DMS 273 treated with DMSO at 0.1 percent for 48 hours (cell line): ENCODE measurements at regions not wholly inside any gene's neighbourhood (a gene's known extent, or its start where the extent isn't known, plus 50 kb on each side); places are given as distances from the start of the nearest gene placed in this dataset.
A peak's percentile ranks its signal among the peaks of the same experiment; 100 is the strongest.

Experiments used
- DNase-seq: peaks from one replicate; lab custom pipeline; 2025; lab: John Stamatoyannopoulos, UW

GRCh38 chr18:41753826-41754225 lies 201.2 kb upstream of the PIK3C3 start:
- no peak for DNase-seq

GRCh38 chr18:41752826-41753225 lies 202.2 kb upstream of the PIK3C3 start:
- DNase-seq = no peak

DNA sequence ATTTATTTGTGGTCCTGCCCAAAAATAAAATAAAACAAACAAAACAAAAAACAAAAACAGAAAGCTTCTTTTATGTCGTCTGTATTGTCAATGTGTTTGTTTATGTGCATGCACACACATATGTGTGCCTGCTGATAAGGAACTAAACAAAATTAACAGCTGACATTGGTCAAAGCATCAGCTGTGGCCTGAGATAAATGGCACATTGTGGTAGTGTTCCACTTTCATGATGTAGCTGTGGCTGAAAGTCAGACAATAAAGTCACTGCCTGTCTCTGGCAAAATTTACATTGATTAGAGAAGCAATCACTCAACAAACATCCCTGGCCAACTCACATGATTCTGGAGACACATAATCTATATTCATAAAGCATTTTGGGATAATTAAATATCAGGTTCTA lies 203.4 kb upstream of the PIK3C3 start:
- DNase-seq = no peak

DNA sequence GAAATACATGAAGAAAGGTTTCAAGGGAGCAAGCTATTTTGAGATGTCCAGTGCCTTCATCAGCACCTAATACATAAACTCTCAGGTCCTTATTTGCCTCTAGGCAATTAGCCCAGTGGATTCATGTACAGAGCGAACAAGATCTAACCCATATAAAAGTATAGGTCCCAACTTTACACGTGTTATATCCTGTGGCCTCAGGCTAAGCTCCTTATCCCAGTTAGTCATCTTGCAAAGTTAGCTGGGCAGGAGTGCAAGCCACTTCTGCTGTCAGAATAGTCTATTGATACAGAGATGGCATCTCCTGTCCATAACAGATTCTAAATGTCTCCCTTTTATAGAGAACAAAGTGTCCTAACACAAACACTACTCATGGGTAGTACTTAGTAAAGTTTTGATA lies 203.9 kb upstream of the PIK3C3 start:
- DNase-seq = no peak

GRCh38 chr18:41747723-41748242 lies 207.3 kb upstream of the PIK3C3 start:
- no peak for DNase-seq

DNA sequence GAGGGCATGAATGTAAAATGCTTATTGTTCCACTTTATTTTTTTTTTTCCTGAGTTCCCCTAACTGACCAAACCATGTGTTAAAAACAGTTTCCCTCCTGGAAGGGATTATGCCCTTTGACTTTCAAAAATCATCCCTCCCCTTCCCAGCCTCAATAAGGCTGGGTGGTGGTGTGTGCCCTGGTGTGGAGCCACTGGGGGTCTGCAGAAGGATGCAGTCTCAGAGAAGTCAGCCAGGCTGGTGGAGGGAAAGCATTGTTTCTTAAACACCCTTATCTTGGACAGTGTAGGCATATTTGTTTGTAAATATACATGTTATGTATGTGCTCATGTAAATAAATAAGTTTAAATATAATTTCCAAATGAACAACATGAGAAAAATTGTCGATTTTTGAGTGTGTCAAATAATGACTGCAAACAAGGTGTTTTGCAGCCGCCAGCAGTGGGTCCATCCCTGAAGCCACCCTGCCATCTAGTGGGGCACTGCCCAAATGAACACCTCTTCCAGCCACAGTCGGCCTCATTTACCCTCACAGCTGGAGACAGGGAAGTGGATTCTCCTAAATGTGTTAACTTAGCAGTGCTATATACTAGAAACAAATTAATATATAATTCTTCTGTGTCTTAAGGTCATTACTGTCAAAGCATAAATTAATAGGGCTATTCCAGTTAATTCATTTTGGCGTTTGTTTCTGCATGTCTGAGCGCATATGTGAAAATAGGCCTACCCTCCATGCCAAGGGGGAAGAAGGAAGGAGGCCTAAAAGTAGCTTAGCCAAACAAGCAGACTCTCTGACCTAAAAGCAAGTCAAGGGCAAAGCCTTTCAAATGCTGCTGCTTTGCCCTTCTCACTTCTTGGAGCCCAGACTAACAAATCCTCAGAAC lies 209.6 kb upstream of the PIK3C3 start:
- DNase-seq = peak; percentile 16

DNA sequence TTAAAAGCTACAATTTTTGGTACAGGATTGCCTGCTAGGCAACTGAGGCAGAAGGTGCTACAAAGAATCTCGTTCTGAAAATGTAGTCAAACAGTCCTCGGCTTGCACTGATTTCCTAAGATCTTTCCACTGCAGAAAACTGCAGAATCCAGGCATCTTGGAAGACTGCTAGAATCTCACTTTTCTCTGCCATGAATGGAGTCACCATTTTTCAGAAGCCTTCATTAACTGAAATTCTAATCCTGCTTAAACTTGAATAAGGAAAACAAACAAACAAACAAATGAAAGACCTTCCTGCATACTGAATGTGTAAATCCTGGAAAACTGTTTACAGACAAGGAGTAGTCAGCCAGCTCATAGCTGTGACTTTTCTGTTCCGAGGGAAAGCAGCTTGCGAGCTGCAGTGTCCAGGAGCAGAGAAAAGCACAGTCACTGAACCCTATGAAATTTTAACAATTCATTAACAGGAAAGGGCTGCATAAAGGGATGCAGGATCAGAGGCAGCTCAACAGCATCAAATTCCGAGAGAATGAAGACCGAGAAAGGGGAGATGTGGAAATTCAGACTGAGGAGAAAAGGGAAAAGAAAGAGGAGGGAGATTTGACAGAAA lies 210.5 kb upstream of the PIK3C3 start:
- no peak for DNase-seq

- DNase-seq = no peak
These were observed 217.8 kb upstream of the PIK3C3 start for GRCh38 chr18:41737218-41737617.

GRCh38 chr18:41734917-41735316 lies 220.1 kb upstream of the PIK3C3 start:
- DNase-seq = no peak

DNA sequence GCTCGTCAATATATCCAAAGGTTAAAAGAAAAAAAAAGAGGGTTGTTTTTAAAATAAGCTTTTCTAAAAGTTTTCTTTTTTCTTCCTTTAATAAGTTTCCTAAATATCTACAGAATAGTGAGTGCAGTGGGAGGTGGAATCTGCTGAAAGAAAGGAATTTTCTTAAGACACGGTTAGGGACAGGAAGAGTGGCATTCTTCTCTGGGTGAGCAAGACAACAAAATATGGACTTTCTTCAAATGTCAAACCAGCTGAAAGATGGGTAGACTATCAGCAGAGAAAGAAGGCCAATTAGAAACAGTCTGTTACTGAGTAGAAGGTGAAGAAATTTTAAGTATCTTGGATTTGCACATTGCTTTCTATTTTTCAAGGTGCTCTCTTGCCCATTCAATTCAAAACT lies 222.7 kb upstream of the PIK3C3 start:
- DNase-seq = no peak

DNA sequence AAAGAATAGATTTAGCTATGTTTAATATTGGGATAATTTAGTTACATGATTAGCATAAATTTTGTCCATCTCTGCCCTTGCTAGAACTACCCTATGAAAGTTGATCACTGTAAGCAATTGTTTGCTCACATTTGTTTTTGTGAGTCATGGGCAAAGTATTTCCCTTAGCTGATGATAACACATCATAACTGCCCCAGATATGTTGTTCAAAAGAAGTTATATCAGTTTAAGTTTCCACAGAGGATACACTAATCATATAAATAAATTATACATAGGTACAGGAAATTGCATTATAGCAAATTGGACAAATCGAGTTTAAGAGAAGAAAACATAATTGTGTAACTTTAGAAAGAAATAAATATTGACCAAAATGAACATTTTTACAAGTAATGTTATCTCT lies 223.2 kb upstream of the PIK3C3 start:
- no peak for DNase-seq

GRCh38 chr18:41724195-41724594 lies 230.8 kb upstream of the PIK3C3 start:
- no peak for DNase-seq

GRCh38 chr18:41721103-41721790 lies 233.8 kb upstream of the PIK3C3 start:
- DNase-seq = no peak

DNA sequence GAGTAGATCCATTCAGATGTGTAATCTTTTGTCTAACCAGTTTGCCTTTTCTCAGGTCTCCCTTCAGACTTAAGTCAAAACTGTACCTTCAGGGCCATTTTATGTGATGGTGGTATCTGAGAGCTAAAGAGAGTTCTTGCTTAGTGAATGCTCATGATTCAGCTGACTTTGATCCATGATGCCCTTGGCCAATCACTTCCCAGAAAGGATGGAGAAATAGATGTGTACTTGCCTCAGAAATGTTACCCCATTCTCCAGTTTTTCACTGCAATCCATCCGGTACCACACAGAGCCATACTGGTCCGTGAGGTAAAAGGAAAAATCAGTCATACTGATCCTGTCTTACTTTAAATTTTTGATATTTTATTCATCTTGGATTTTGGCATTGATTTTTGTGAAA lies 234.8 kb upstream of the PIK3C3 start:
- no peak for DNase-seq

GRCh38 chr18:41719808-41720207 lies 235.2 kb upstream of the PIK3C3 start:
- DNase-seq = no peak

DNA sequence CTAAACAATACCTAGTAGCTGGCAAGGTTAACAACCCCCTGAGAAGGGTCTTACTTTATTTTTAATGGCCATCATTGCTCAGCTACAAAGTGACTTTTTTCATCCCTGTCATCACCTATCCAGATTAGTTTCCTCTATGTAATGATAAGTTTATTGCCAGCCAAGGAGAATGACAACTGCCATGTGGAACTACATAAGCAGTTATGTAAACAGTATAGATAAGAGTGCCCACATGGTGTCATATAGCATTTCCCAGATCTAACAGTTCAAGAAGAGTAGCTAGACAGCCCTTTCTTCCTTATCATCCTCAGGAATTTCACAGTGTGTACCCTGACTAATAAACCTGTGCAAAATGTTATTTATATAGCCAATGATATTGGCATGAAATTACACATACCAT lies 240.2 kb upstream of the PIK3C3 start:
- no peak for DNase-seq

- DNase-seq = no peak
These were observed 240.8 kb upstream of the PIK3C3 start for GRCh38 chr18:41713969-41714825.

DNA sequence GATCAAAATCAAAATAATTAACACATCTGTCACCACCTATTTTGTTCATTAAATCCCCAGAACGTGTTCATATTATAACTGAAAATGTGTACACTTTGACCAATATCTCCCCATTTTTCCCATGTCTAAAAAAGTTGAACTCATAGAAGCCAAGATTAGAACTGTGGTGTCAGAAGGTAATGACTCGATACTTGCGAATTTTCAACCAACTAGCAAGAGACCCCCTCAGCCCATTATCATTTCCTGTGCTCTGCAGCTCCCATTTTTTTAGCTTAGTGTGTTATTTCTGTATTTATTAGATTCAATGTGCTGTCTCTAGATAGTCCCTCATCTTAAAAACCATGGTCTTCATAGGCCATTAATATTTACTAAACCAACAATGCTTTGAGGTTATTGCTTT lies 248.7 kb upstream of the PIK3C3 start:
- DNase-seq = no peak

DNA sequence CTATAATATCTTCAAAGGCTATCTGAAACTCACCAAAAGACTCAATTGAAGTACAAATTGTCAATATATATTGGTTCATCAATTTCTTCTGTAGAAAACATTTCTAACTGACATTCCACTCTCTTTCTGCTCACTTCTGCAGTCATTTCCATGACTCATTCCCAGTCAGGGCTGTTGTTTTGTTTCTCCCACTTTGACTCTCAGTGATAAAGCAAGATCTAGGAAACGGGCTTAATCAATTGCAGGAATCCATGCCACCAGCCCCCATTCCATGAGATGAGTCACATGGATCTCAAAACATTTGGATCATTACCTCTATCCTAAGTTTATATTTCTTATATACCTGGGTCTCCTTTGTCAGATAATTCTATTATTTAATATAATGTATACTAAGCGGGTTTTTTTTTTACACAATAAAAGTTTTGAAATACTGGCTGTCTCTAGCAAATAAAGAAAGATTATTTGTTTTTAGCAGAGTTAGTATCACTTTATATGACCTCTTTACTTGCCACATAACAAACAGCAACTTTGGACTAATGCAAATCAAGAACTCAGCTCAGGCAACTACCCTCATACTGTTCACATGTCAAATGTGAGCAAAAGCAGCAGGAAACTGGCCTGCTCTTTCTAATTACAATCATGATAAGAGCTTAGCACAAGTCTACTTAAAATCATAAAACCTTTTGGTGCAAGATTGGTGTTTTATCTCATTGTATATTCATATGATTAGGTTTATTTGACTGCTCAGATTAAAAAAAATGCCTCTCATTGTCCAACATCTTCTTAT lies 251.1 kb upstream of the PIK3C3 start:
- DNase-seq = no peak

- no peak for DNase-seq
These were observed 254.6 kb upstream of the PIK3C3 start for GRCh38 chr18:41700416-41700815.

GRCh38 chr18:41695441-41695840 lies 259.6 kb upstream of the PIK3C3 start:
- no peak for DNase-seq
